ENCODE measurements at regions not wholly inside any gene's neighbourhood (a gene's known extent, or its start where the extent isn't known, plus 50 kb on each side); places are given as distances from the start of the nearest gene placed in this dataset.

GRCh38 chr6:165941249-165941775, 226.3 kb downstream of the TBXT start:
- no peak for DNase-seq

- DNase-seq: no peak
Measured at GRCh38 chr6:165940366-165940765, 227.3 kb downstream of the TBXT start.

GRCh38 chr6:165939601-165940290, 227.9 kb downstream of the TBXT start:
- DNase-seq: no peak

GRCh38 chr6:165939047-165939446, 228.6 kb downstream of the TBXT start:
- no peak for DNase-seq

GRCh38 chr6:165937564-165938358, 229.9 kb downstream of the TBXT start:
- no peak for DNase-seq

GRCh38 chr6:165936660-165937059, 231.0 kb downstream of the TBXT start:
- DNase-seq: no peak

GRCh38 chr6:165936096-165936495, 231.6 kb downstream of the TBXT start:
- DNase-seq: no peak

GRCh38 chr6:165931675-165932074, 236.0 kb downstream of the TBXT start:
- no peak for DNase-seq

- no peak for DNase-seq
Measured at GRCh38 chr6:165930668-165931214, 236.9 kb downstream of the TBXT start.

GRCh38 chr6:165929607-165930006, 238.0 kb downstream of the TBXT start:
- no peak for DNase-seq

GRCh38 chr6:165926378-165926777, 241.3 kb downstream of the TBXT start:
- no peak for DNase-seq

GRCh38 chr6:165925474-165926156, 242.0 kb downstream of the TBXT start:
- DNase-seq: no peak

- DNase-seq: no peak
Measured at GRCh38 chr6:165922309-165922794, 245.3 kb downstream of the TBXT start.

GRCh38 chr6:165920896-165921671, 246.6 kb downstream of the TBXT start:
- DNase-seq: no peak

GRCh38 chr6:165917576-165917975, 250.1 kb downstream of the TBXT start:
- no peak for DNase-seq

GRCh38 chr6:165915022-165915770, 252.2 kb upstream of the PDE10A start:
- DNase-seq: no peak

GRCh38 chr6:165913676-165914570, 250.9 kb upstream of the PDE10A start:
- DNase-seq: no peak

- DNase-seq: no peak
Measured at GRCh38 chr6:165910184-165910966, 247.3 kb upstream of the PDE10A start.

GRCh38 chr6:165906736-165907135, 243.7 kb upstream of the PDE10A start:
- DNase-seq: no peak

GRCh38 chr6:165905744-165906143, 242.7 kb upstream of the PDE10A start:
- DNase-seq: no peak

Data from hematopoietic multipotent progenitor cell treated with erythropoietin and hydrocortisone succinate and interleukin-3 and kit ligand, for 4 days (in vitro differentiated cells).